ENCODE measurements at regions not wholly inside any gene's neighbourhood (a gene's known extent, or its start where the extent isn't known, plus 50 kb on each side); places are given as distances from the start of the nearest gene placed in this dataset.

DNA sequence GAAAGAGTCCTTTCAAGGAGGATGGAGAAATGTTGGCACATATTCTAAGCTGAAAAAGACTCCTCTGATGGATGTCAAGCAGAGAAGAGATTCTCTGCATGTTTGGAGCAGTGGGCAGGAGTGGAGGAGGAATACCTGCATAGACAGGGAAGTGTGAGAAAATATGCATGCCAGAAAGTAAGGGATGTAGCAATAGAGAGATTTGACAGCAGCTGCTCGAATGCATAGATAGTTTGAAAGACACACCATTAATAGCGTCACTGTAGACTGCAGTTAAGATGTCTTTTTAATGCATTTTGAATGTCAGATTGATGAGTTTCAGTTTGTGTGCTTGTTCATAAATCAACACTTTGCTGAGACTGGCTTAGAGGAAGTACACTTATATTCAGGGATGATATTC lies 169.9 kb upstream of the POT1 start:
- in situ Hi-C loops (cut with MboI; ENCODE audit: low pct_unique_long_range_greater_than_20kb, low sequenced_read_pairs, unreplicated experiment): no loop called here
- DNase-seq (ENCODE audit: low spot score): no peak
- TF ChIP-seq, protein P1, sequence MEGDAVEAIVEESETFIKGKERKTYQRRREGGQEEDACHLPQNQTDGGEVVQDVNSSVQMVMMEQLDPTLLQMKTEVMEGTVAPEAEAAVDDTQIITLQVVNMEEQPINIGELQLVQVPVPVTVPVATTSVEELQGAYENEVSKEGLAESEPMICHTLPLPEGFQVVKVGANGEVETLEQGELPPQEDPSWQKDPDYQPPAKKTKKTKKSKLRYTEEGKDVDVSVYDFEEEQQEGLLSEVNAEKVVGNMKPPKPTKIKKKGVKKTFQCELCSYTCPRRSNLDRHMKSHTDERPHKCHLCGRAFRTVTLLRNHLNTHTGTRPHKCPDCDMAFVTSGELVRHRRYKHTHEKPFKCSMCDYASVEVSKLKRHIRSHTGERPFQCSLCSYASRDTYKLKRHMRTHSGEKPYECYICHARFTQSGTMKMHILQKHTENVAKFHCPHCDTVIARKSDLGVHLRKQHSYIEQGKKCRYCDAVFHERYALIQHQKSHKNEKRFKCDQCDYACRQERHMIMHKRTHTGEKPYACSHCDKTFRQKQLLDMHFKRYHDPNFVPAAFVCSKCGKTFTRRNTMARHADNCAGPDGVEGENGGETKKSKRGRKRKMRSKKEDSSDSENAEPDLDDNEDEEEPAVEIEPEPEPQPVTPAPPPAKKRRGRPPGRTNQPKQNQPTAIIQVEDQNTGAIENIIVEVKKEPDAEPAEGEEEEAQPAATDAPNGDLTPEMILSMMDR (IDR thresholded peaks at IDR 0.05; ENCODE audit: extremely low read depth, insufficient read depth, missing control alignments): no peak

DNA sequence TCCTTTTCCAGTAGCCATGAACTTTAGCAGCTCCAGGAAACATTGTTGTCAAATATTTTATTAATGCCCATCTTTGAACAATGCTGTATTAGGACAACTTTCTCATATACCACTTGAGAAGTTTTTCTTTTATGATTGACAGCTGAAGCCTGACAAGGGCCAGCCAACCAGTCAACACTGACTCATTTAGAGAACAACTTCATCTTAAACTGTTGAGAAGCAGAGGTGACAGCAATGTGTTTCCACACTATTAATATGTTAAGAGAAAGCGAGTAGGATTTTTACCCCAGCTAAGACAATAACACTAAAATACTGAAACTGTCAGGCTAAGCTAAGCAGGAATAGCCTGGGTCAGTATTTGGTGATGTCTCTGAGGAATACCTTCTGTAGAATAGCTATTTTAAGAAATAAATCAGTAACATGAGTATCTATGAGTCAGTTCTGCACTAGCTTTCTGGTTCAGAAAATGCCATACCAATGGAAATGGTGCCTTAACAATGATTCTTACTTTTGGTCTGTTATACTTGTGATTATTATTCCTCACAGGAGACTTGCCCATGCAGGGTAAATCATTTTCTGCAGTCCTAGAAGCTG lies 168.8 kb upstream of the POT1 start:
- no peak for DNase-seq (ENCODE audit: low spot score)

DNA sequence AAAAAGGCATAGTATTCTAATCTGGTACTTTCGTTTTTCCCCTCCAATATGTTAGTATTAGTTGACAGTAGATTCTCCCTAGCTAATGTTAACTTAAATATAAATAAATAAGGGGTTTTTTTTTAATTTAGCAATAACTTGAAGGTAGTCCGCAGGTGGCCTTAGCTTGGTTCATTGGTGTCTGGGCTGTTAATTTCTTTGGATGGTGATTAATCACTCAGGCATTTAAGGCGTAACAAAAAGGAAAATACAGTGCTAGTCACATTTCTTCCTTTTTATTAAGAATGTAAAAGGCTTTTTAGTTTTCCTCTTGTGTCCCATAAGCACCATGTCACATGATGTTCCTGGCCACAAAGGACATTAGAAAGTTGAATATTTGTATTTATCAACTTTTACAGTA lies 161.0 kb upstream of the POT1 start:
- DNase-seq (ENCODE audit: low spot score): no peak
- TF ChIP-seq, protein P1 (IDR thresholded peaks at IDR 0.05; ENCODE audit: extremely low read depth, insufficient read depth, missing control alignments): no peak
- in situ Hi-C loops (cut with MboI; ENCODE audit: low pct_unique_long_range_greater_than_20kb, low sequenced_read_pairs, unreplicated experiment): no loop called here

More for the DNA sequence above, 168.8 kb upstream of the POT1 start:
- TF ChIP-seq, protein P1 (IDR thresholded peaks at IDR 0.05; ENCODE audit: extremely low read depth, insufficient read depth, missing control alignments): no peak
- in situ Hi-C loops (cut with MboI; ENCODE audit: low pct_unique_long_range_greater_than_20kb, low sequenced_read_pairs, unreplicated experiment): no loop called here

DNA sequence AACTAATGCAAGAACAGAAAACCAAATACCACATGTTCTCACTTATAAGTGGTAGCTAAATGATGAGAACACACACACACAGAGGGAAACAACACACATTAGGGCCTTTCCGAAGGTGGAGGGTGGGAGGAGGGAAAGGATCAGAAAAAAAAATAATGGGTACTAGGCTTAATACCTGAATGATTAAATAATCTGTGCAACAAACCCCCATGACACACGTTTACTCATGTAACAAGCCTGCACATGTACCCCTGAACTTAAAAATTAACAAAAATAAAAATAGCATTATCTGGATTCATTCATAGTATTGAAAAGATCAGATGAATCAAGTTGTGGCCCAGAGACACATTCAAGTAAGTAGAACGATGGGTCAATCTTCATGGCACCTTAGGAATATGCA lies 159.5 kb upstream of the POT1 start:
- TF ChIP-seq, protein P1 (IDR thresholded peaks at IDR 0.05; ENCODE audit: extremely low read depth, insufficient read depth, missing control alignments): no peak
- DNase-seq (ENCODE audit: low spot score): no peak
- in situ Hi-C loops (cut with MboI; ENCODE audit: low pct_unique_long_range_greater_than_20kb, low sequenced_read_pairs, unreplicated experiment): no loop called here

DNA sequence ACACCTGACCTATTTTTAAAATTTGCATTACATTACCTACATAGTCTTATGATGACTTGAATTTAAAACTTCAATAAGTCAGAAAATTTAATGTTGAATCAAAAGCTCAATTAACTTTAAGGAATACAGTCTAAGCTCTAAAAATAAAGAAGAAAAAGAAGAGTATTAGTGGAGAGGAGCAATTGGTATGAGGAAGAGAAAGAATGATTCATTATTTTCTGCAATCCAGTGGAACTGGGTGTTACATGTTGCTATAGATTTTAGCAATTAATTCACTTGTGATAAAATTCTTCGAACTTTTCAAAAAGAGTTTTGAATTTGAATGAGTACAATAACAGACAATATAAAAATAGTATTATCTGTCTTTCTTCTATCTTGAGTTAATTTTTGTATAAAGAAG lies 158.9 kb upstream of the POT1 start:
- in situ Hi-C loops (cut with MboI; ENCODE audit: low pct_unique_long_range_greater_than_20kb, low sequenced_read_pairs, unreplicated experiment): no loop called here
- no peak for DNase-seq (ENCODE audit: low spot score)
- TF ChIP-seq, protein P1 (IDR thresholded peaks at IDR 0.05; ENCODE audit: extremely low read depth, insufficient read depth, missing control alignments): no peak

DNA sequence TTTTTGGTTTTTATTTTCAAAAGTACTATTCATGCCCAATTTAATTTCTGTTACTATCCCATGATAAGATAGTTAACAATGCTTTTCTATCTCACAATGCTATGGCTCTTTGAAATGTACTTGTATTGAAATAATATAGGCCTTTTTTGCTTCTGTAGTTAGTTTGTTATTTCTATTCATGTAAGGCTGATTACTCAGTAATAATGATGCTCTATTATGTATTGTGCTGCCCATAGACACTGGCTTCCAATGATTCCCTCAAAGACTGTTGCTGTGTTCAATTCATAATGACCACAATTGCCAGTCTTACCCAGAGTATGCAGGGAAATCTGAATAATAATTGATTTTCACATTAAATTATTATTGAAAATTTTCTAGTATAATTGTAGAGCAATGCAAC lies 155.5 kb upstream of the POT1 start:
- in situ Hi-C loops (cut with MboI; ENCODE audit: low pct_unique_long_range_greater_than_20kb, low sequenced_read_pairs, unreplicated experiment): no loop called here
- TF ChIP-seq, protein P1 (IDR thresholded peaks at IDR 0.05; ENCODE audit: extremely low read depth, insufficient read depth, missing control alignments): no peak
- DNase-seq (ENCODE audit: low spot score): no peak

DNA sequence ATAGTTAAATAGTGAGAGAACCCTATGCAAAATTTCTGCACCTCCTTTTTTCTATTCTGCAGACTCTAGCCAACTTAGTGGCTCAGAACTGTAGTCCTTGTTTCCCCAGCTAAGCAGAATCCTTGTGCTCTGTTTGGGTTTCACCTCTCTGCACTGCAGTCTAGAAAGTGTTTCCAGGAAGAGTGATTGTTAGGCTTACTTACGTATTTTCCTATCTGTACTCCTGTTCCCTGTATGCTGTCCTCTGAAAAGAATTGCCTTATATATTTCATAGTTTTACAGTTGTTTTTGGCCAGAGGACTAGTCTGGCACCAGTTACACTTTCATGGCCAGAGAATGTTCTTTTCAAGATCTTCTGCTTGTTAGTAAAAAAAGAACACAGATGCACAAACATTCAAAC lies 154.6 kb upstream of the POT1 start:
- TF ChIP-seq, protein P1 (IDR thresholded peaks at IDR 0.05; ENCODE audit: extremely low read depth, insufficient read depth, missing control alignments): no peak
- DNase-seq (ENCODE audit: low spot score): no peak
- in situ Hi-C loops (cut with MboI; ENCODE audit: low pct_unique_long_range_greater_than_20kb, low sequenced_read_pairs, unreplicated experiment): no loop called here
